Adrenal gland (tissue), 5 donors: ENCODE measurements at regions not wholly inside any gene's neighbourhood (a gene's known extent, or its start where the extent isn't known, plus 50 kb on each side); places are given as distances from the start of the nearest gene placed in this dataset.

ENCODE experiments used
- POLR2A ChIP-seq, 2 donors: fragments of 450-650 bp; IDR thresholded peaks; one replicate each; pipeline ENCODE4 v1.6.1; 2017; ENCODE audit warnings: antibody characterized with exemption in 2 of 2, mild to moderate bottlenecking in 2 of 2, moderate library complexity in 1 of 2
- TF ChIP-seq, protein P1 (sequence below), 6 experiments: fragments of 450-650 bp in 4 of 6; fragments of 200-600 bp in 2 of 6; sonication (generic) in 1 of 6; IDR thresholded peaks; 1 replicate in 5 of 6; 2 replicates in 1 of 6; pipeline versions ENCODE4 v1.5.1 to v1.8.0; 2016 to 2021; ENCODE audit warnings: antibody characterized with exemption in 6 of 6, mild to moderate bottlenecking in 2 of 6, moderate library complexity in 1 of 6
- donor health status: DM: no; HTN: no; CAD: no.

DNA sequence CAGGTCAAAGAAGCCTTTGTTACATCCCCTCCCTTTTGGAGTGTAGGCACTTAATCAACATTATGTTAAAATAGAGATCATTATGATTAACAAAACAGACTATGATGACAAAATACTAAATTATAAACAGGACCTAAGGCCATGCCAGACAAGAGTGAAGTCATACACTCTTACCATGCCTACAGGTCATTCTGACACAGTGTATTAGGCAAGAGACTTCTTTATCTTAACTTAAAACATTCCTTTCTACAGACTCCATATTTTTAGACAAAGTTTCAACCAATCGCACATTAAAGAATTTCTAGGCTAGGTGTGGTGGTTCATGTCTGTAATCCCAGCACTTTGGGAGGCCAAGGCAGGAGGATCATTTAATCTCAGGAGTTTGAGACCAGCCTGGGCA lies 128.6 kb upstream of the SLC34A2 start:
- no peak for TF ChIP-seq POLR2A (IDR thresholded peaks at IDR 0.05)
- TF ChIP-seq, protein P1, sequence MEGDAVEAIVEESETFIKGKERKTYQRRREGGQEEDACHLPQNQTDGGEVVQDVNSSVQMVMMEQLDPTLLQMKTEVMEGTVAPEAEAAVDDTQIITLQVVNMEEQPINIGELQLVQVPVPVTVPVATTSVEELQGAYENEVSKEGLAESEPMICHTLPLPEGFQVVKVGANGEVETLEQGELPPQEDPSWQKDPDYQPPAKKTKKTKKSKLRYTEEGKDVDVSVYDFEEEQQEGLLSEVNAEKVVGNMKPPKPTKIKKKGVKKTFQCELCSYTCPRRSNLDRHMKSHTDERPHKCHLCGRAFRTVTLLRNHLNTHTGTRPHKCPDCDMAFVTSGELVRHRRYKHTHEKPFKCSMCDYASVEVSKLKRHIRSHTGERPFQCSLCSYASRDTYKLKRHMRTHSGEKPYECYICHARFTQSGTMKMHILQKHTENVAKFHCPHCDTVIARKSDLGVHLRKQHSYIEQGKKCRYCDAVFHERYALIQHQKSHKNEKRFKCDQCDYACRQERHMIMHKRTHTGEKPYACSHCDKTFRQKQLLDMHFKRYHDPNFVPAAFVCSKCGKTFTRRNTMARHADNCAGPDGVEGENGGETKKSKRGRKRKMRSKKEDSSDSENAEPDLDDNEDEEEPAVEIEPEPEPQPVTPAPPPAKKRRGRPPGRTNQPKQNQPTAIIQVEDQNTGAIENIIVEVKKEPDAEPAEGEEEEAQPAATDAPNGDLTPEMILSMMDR (IDR thresholded peaks at IDR 0.05): no peak
